Left renal cortex interstitium (tissue), 4 donors: ENCODE measurements at regions not wholly inside any gene's neighbourhood (a gene's known extent, or its start where the extent isn't known, plus 50 kb on each side); places are given as distances from the start of the nearest gene placed in this dataset.

ENCODE experiments used
- DNase-seq, 4 donors: peaks; one replicate each; pipeline ENCODE4 v3.0.0-alpha.2; 2013; ENCODE audit warnings: low read depth in 4 of 4, low spot score in 2 of 4, missing footprints in 1 of 4

DNA sequence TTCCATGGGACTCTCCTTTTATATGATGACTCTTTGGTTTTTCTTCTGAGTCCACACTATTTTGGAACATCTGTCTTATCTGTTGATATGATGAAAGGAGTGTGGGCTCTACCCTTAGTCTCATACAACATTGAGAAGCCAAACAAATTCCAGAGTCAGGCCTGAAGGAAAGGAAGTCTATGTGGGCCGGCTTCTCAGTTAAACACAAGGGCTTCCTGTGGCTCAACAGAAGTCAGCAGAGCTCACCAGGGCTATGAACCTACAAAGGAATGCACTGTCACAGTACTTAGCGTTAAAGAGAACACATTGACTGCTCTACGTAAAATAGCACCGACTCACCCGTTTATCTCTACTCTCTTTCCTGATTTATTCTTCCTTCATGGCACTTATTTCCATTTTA, 641.0 kb upstream of the FRG1 start:
- no peak for DNase-seq

DNA sequence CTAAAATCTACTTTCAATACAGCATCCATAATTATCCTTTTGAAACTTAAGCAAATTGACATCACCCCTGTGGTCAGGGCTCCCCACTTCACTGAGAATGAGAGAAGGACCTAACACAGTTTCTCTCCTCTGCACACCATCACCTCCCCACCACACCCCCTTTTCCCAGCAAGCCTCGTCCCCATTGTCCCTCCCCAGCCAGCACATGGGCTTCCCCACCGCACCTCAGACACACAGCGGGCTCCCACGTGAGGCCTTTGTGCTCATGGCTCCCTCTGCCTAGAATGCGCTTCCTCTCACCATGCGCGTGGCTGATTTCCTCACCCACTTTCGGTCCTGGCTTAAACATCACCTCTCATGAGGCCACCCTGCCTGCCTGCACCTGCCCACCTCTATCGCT, 639.0 kb upstream of the FRG1 start:
- DNase-seq: no peak

DNA sequence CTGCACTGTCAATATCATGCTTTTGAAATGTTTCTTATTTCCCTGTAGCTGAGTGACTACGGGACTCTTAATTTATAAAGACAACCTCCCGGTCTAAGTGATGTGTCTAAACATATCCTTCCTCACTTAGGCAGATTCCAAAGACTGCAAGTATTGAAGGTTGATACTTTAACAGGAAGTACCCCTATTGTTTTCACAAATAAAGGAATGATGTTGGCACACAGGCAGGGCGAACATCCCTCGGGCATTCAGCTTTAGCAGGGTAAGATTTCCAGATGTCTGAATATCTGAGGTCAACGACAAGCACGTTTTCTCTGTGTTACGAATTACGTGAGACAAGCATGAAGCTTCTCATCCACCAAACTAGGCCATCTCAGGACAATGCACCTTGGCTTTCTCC, 638.0 kb upstream of the FRG1 start:
- DNase-seq: no peak

DNA sequence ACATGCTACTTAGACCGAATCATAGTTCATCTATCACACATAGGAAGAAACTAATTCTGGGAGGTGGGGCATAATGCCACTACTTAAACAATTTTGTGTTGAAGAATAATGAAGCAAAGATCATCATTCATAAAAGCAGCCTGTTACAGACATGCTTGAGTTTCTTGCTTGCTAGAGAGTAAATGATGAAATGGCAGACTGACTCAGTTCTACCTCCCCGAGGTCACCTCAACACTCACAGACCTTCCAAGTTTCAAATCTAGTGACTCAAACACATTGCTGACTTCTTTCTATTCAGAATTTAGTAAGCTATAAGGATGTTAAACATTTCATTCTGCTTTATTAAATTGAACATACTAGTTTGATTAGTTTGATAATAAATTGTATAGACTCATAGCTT, 636.5 kb upstream of the FRG1 start:
- no peak for DNase-seq

DNA sequence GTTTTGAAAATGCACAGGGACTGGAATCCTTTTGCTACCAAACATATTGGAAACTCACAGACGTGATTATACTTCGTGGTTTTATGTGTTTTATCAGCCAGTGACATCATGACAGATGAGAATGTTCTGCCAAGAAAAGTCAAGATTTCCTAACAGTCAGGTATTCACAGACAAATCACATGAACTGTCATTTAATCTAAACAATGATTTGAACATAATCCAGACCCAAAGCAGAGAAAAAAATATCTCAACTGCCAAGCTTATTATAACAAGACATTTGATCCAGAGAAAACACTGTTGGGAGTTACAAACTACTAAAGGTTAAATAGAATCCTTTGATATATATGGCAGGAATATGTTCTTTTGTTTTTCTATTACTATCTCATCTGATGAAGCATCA, 635.9 kb upstream of the FRG1 start:
- DNase-seq: peak in 1 of 4 donors; percentile 11

DNA sequence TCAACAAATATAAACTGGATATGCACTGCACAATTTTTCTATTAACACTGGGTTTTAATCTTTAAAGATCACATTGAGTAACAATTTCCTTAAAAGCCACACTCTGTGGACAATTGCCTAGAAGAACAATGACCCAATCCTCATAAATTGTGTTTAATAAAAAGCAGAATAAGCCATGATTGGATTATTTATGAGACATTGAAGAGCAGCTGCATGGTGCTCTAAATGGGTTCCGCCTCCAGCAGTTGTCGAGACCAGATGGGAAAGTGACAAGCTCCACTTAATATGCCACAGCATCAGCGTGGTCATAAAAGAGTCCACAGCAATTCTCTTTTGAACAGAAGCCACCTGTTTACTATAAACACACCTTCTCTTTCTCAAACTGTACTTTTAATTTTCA, 635.2 kb upstream of the FRG1 start:
- DNase-seq: peak in 2 of 4 donors; percentile 21 to 46

DNA sequence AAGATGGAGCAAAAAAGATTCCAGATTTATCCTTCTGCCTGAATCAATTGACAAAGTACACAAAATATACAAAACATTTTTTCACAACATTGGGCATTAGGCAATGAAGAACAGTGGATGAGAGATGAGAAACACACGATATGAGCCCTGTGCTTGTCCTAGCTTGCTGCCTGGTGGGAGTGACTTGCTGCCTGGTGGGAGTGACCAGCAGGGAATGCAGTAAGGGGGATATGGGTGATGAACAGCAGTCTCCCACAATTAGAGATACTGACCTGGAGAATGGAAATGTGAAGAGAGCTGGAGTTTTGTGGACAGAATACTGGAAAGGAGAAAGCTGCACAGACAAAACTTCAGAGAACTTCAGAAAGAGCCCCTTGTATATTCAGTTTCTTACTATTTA, 629.4 kb upstream of the FRG1 start:
- peak in 1 of 4 donors; percentile 11 for DNase-seq

DNA sequence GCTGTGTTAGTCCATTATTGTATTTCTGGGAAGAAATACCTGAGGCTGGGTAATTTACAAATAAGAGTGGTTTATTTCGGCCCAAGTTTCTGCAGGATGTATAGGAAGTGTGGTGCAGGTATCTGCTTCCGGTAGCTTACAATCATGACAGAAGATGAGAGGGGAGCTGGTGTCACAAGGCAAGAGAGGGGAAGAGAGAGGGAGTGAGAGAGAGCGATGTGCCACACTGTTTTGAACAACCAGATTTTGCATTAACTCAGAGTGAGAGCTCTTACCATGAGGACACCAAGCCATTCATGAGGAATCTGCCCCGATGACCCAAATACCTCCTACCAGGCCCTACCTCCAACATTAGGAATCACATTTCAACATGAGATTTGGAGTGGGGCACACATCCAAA, 627.6 kb upstream of the FRG1 start:
- DNase-seq: no peak

DNA sequence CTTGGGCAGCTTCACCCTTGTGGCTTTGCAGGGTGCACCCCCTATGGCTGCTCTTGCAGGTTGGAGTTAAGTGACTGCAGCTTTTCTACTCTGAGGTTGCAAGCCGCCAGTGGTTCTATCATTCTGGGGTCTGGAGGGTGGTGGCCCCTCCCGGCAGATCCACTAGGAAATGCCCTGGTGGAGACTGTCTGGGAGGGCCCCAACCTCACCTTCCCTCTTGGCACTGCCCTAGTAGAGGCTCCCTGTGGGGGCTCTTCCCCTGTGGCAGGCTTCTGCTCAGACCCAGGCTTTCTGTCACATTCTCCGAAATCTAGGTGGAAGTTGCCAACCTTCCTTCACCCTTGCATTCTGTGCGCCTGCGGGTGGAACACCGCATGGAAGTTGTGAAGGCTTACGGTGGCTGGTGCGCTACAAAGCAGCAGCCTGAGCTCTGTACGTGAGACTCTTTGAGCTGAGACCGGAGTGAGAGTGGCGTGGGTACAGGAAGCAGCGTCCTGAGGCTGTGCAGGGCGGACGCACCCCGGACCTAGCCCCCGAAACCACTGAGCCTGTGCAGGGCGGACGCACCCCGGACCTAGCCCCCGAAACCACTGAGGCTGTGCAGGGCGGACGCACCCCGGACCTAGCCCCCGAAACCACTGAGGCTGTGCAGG, 626.7 kb upstream of the FRG1 start:
- DNase-seq: no peak

DNA sequence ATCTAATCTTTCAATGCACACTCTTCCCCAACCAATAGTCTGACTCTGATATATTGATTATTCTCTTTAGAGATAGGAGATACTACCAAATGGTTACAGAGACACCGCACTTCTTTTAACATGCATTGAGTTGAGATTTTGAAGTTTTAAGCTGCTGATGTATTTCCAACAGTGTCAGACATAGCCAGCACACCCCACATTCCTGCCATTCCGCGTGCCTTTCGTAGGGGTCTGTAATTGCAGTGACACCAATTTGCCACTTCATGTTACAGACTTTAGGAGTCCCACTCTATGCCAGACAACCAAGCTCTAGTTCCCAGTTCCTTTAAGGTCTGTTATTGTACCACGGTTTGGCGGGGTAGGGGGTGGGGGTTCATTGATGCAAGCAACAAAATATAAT, 618.2 kb upstream of the FRG1 start:
- no peak for DNase-seq

DNA sequence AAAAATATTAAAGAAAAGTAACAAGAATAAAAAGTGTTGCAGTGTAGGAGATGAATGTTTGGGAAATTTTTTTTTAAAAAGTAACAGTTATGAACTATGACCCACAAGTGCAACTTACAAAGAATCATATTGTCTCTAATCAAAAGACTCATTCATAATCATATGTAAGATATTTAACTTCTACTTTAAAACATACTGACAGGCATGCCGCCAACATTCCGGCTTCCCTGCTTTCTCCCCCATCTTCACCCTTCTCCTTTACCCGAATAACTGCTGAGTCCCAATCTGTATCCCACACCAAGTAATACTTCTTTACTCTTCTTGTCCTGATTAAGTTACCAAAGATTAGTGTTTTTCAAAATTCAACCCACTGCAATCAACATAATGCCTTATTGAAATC, 598.8 kb upstream of the FRG1 start:
- DNase-seq: no peak

DNA sequence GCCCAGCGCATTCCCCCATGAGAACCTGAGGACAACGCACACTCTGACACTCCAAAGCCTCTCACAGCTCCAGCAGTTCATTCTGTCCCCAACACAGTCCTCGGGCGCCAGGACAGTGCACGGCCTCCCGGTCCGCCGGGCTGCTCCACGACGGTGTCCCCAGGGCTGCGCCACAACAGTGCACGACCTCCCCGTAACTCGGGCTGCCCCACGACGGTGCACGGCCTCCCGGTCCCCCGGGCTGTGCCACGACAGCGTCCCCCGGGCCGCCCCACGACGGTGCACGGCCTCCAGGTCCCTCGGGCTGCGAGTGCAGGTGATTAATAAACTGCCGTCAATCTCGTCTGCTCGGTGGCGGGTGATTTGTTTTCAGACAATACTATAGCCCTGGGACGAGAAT, 585.1 kb upstream of the FRG1 start:
- no peak for DNase-seq

DNA sequence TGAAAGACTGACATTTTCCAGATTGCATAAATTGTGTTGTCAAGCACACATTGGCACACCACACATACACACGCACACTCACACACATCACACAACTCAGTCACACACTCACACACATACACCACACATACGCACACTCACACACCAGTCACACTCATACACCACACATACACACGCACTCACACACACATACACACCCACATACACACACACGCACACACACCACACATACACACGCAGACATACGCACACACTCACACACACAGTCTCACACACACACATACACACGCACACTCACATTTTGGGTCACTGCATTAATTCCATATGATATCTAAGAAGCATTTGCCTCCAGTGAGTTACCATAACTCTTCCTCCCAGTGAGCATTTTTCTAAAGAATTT, 578.3 kb upstream of the FRG1 start:
- DNase-seq: no peak

DNA sequence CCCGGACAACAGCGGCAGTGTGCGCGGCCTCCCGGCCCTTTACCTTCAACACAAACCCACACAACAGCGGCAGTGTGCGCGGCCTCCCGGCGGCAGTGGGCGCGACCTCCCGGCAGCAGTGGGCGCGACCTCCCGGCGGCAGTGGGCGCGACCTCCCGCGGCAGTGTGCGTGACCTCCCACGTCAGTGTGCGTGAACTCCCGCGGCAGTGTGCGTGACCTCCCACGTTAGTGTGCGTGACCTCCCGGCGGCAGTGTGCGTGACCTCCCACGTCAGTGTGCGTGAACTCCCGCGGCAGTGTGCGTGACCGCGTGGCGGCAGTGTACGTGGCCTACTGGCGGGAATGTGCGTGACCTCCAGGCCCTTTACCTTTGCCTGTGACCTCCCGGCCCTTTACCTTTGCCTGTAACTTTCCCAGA, 576.6 kb upstream of the FRG1 start:
- DNase-seq: no peak

DNA sequence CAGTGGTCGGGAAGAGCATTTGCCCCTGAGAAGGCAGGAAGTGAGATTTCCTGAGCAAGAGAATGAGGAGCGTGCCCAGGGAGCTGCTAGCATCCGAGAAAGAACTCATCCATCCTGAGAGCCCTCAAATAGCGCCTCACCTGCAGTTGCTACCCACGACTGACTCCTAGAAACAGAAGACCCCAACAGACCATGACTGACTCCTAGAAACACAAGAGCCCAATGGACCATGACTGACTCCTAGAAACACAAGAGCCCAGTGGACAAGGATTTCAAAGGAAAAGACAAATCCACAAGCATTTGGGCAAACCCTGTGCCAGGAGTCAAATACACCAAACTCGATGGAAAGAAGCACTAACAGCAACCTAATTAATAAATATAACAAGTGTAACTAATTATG, 575.2 kb upstream of the FRG1 start:
- peak in 1 of 4 donors; percentile 24 for DNase-seq

DNA sequence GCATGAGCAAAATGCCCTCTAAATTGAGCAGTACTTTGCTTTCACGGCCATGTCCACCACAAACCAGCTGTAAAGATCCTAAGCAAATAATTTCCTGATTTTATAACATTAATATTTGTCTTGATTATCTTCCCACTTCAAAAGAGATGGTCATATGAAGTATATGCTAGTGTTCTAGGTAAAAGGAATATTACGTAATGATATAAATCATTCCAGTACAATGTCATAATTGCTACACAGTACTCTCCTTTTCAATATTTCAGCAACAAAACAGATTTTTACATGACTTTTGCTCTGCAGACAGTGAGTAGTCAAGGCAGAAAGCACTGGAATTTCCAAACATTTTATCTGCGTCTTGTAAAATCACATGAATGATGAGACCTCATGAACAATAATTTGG, 572.8 kb upstream of the FRG1 start:
- no peak for DNase-seq

DNA sequence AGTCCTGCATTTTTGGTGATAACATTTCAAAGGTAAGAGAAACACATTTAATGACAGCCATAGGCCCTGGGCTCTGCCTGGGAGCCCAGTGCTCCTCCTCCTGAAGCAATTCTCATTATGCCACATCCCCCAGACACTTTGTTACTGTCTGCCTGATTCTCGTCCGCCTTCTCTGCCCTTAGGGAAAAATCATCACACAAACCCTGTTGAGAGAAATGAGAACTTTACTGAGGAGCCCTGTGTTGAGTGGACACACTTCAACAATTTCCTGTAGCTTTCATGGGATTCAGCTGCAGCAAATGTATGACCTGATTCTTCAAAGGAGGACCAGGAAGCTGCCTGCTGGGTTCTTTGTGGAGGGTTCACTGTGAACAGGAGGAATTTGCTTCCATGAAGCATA, 566.5 kb upstream of the FRG1 start:
- DNase-seq: no peak

DNA sequence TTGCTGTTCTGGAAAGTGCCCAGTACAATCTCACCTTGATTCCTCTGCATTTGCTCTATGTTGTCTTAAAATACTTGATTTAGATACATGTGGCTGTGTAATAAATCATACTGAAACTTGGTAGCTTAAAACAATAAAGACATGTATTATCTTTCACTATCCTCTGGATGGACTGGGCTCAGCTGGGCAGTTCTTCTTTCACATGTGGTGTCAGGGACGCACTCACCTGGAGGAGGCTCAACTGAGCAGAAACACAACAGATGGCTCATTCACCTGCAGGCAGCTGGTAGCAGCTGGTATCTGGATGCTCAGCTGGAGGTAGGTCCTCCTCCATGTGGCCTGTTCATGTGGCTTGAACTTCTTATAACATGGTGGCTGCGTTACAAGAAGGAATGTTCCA, 563.8 kb upstream of the FRG1 start:
- no peak for DNase-seq

DNA sequence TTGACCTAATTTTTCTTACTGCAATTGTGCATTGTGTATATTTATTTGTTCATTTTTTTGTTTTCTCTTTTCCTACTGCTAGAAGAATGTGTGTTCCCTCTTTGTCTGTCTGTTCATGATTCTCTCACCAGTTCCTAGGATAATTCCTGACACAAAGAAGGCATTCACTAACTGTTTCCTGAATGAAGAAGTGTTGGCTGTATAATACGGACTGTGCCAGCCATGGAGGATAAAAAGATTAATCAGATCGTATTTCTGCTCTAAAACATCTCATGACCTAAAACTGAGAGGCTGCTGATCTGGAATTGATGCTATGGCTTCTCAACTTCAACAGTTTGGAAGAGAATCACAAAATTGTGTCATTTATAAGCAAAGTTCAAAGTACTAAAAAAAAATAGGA, 563.1 kb upstream of the FRG1 start:
- no peak for DNase-seq

DNA sequence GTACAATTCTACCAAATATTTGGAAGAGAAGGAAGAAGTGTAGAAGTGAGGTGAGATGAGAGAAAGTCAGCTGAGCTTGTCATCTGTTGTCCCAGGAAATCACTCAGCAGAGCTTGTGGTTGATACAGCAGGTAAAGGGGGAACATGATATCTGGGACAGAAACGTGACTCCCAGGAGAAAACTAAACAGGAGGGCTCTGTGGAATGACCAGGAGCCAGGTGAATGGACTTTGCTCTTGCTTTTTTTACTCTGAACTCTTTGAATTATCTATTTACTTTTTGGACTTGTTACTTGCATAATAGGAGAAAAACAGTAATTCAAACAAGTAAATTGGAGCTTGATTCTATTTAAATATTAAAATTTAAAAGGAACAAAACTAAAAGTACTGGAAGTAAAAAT, 555.6 kb upstream of the FRG1 start:
- no peak for DNase-seq

DNA sequence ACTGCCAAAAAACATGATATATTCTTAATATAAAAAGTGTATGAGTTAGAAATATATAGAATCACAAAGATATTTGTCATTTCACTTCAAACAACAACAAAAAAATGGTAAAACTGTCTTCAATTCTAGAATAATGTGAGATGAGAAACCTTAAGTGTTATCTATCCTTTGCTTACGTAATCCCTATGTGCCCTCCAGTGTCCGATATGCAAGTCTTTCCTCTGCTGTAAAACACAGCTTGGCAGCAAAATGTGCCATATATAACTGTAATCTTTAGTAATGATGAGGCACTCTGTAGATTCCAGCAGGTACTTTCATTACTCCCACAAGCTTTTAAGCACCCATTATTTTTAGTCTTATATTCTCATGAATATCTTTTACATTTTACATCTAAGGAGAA, 555.1 kb upstream of the FRG1 start:
- DNase-seq: no peak

DNA sequence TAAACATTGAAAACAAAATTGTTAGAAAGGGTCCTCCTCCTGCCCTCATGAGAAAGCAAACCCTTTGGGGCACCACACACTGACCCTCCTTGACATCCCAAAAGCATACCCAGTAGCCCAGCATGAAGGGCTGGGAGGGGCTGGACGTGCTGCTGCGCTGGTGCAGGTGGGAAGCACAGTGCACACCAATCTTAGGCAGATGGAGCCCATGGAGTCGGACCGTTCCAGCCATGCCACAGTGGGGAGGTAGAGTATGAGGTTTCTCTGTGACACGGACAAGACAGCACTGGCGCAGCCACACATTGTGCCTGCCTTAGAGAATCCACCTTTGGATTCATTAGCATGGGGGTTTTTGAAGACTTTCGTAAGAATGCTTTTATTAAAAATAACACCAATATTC, 544.2 kb upstream of the FRG1 start:
- DNase-seq: no peak

DNA sequence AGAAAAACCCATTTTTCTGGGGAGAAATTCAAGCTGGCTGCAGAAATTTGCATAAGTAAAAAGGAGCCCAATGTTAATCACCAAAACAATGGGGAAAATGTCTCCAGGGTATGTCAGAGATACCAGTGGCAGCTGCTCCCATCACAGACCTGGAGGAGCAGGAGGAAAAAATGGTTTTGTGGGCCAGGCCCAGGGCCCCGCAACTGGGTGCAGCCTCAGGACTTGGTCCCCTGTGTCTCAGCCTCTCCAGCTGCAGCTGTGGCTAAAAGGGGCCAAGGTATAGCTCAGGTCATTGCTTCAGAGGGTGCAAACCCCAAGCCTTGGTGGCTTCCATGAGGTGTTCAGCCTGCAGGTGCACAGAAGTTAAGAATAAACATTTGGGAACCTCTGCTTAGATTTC, 536.4 kb upstream of the FRG1 start:
- no peak for DNase-seq
